ENCODE measurements at regions not wholly inside any gene's neighbourhood (a gene's known extent, or its start where the extent isn't known, plus 50 kb on each side); places are given as distances from the start of the nearest gene placed in this dataset.

- peaks cover 44% of the 10 kb centered on the region for H3K4me1 Mint-ChIP-seq (ENCODE audit: low read depth)
- no peaks in the 10 kb centered on the region for H3K9me3 Mint-ChIP-seq
- intact Hi-C loops (cut with micrococcal nuclease), result loop anchor here (1.0 kb wide), 1 partner anchor 42 kb away; no protein-coding TSS in a partner anchor
- H3K4me3 Mint-ChIP-seq, result no peak overlapping the region
- CTCF ChIA-PET, result interaction anchor here (0.7 to 1.0 kb wide), 2 partner anchors 179 to 254 kb away, joined by 3 read pairs; no protein-coding TSS in a partner anchor
- no peak overlapping the region for H3K27ac Mint-ChIP-seq
- H3K27me3 Mint-ChIP-seq (ENCODE audit: low read depth), result peaks cover 1% of the 10 kb centered on the region
- H3K36me3 Mint-ChIP-seq (ENCODE audit: low read depth), result no peaks in the 10 kb centered on the region
- DNase-seq, result peak; percentile 49
Measured at GRCh38 chr4:108313546-108314339, 145.0 kb upstream of the LEF1 start.

DNA sequence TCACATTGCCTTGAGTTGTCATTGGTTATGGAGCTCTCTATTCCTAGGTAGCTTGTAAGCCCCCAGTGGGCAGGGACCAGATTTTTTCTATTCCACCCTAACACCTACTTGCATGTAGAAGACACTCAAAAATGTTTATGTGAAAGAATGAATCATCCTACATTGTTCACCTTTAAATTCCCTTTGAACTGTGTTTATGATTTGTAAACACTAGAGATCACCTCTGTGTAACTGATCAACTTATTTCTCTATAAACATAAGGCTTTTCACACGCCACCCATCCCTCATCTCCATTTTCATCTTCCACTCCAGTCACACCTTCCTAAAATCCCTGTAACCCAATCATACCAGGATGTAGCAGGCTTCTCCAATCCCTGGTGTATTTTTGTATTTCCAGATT lies 142.6 kb upstream of the LEF1 start:
- Mint-ChIP-seq H3K27ac (no peak overlapping the region), H3K36me3 (ENCODE audit: low read depth) (no peaks in the 10 kb centered on the region), H3K4me1 (ENCODE audit: low read depth) (peaks cover 55% of the 10 kb centered on the region), H3K4me3 (no peak overlapping the region), H3K27me3 (ENCODE audit: low read depth) (no peaks in the 10 kb centered on the region), H3K9me3 (no peaks in the 10 kb centered on the region)
- CTCF ChIA-PET, result no interaction called here
- no peak for DNase-seq
- intact Hi-C loops (cut with micrococcal nuclease), result no loop called here

GRCh38 chr4:108303488-108304177 lies 134.9 kb upstream of the LEF1 start:
- Mint-ChIP-seq H3K27me3 (ENCODE audit: low read depth) (no peaks in the 10 kb centered on the region), H3K4me1 (ENCODE audit: low read depth) (peaks cover 29% of the 10 kb centered on the region), H3K27ac (no peak overlapping the region), H3K9me3 (no peaks in the 10 kb centered on the region), H3K36me3 (ENCODE audit: low read depth) (no peaks in the 10 kb centered on the region), H3K4me3 (no peak overlapping the region)
- intact Hi-C loops (cut with micrococcal nuclease), result no loop called here
- DNase-seq, result no peak
- CTCF ChIA-PET, result interaction anchor here (1.0 kb wide), 1 partner anchor 18 kb away, joined by 3 read pairs; no protein-coding TSS in a partner anchor

DNA sequence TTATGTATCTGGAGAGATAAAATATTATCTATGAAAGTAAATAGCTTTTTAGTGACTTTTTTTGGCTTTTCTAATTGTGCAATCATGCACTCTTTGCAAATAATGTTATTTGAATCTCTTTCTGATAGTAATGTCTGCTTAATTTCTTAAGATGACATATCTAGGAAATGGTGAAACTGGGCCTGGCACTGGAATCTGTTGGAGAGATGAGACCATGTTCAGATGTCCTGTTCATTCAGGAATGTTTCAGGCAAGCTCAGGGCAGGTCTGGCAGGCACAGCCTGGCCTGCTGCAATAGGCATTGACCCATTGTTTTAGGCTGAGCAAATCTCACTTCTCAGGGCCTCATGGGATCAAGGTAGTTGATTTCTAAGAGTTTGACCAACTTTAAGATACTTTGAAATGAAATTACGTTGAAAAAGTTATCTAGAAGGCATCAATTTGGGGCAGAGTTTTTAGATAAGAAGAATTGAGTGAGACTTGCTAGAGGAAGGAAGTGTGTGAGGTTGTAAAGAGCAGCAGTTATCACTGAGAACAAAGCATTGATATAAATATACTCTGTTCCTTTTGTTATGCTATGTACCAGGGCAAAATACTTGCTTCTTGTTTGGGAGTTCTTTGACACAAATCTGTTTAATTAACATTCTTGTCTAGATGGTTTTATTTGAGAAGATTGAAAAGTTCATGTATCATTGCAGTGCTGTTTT lies 133.0 kb upstream of the LEF1 start:
- CTCF ChIA-PET, result no interaction called here
- H3K27ac Mint-ChIP-seq, result no peak overlapping the region

DNA sequence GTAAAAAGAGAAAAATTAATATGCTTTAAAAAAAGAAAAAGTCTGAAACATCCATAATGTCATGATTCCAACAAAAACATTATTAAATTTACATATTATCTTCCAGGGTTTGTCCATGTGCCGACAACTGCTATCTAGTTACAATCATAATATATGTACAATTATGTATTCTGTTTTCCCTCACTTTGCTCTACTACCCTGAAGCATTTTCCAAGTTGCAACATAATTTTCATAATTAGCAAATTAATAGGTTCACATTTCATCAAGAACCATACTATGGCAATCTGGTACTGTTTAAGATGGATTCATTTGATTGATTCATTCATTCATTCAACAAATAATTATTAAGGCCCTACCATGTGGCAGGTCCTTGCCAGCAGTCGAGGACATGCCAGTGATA lies 128.9 kb upstream of the LEF1 start:
- no peak for DNase-seq
- no peaks in the 10 kb centered on the region for H3K27me3 Mint-ChIP-seq (ENCODE audit: low read depth)
- intact Hi-C loops (cut with micrococcal nuclease), result no loop called here
- H3K4me1 Mint-ChIP-seq (ENCODE audit: low read depth), result peaks cover 10% of the 10 kb centered on the region
- no peaks in the 10 kb centered on the region for H3K36me3 Mint-ChIP-seq (ENCODE audit: low read depth)
- CTCF ChIA-PET, result no interaction called here
- no peaks in the 10 kb centered on the region for H3K9me3 Mint-ChIP-seq
- no peak overlapping the region for H3K4me3 Mint-ChIP-seq
- H3K27ac Mint-ChIP-seq, result no peak overlapping the region

More for the DNA sequence above, 133.0 kb upstream of the LEF1 start:
- Mint-ChIP-seq H3K36me3 (ENCODE audit: low read depth) (no peaks in the 10 kb centered on the region), H3K4me3 (no peak overlapping the region), H3K4me1 (ENCODE audit: low read depth) (peaks cover 16% of the 10 kb centered on the region), H3K27me3 (ENCODE audit: low read depth) (no peaks in the 10 kb centered on the region), H3K9me3 (no peaks in the 10 kb centered on the region)
- no peak for DNase-seq
- intact Hi-C loops (cut with micrococcal nuclease), result no loop called here

DNA sequence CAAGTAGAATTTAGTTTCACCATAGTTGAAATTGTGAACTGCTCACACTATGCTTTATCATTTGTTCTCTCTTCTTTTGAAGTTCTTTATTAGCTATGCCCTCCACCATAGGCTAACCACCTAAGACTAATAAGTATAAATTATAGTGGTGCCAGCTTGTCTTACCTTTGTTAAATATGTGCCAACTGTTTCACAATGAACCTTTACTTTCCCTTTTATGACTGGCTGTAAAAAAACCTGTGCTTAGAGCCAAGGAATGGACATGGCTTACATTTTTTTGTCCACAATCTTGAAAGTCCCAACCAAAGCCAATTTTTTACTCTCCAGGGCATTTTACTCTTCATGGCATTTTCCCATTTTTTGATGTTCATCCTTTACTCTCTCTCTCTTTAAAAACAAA lies 123.5 kb upstream of the LEF1 start:
- H3K9me3 Mint-ChIP-seq, result no peaks in the 10 kb centered on the region
- no peaks in the 10 kb centered on the region for H3K36me3 Mint-ChIP-seq (ENCODE audit: low read depth)
- no peak overlapping the region for H3K4me3 Mint-ChIP-seq
- H3K4me1 Mint-ChIP-seq (ENCODE audit: low read depth), result peaks cover 20% of the 10 kb centered on the region
- H3K27me3 Mint-ChIP-seq (ENCODE audit: low read depth), result no peaks in the 10 kb centered on the region
- no peak for DNase-seq
- intact Hi-C loops (cut with micrococcal nuclease), result no loop called here
- CTCF ChIA-PET, result interaction anchor here (0.9 kb wide), 1 partner anchor 271 kb away, joined by 3 read pairs; no protein-coding TSS in a partner anchor
- H3K27ac Mint-ChIP-seq, result no peak overlapping the region

- intact Hi-C loops (cut with micrococcal nuclease), result no loop called here
- H3K27ac Mint-ChIP-seq, result no peak overlapping the region
- no peaks in the 10 kb centered on the region for H3K9me3 Mint-ChIP-seq
- CTCF ChIA-PET, result interaction anchor here (1.3 kb wide), 1 partner anchor 14 kb away, joined by 3 read pairs; no protein-coding TSS in a partner anchor
- H3K4me3 Mint-ChIP-seq, result no peak overlapping the region
- no peaks in the 10 kb centered on the region for H3K27me3 Mint-ChIP-seq (ENCODE audit: low read depth)
- no peak for DNase-seq
- H3K4me1 Mint-ChIP-seq (ENCODE audit: low read depth), result peaks cover 20% of the 10 kb centered on the region
- H3K36me3 Mint-ChIP-seq (ENCODE audit: low read depth), result no peaks in the 10 kb centered on the region
Measured at GRCh38 chr4:108291137-108291536, 122.4 kb upstream of the LEF1 start.

- H3K4me3 Mint-ChIP-seq, result no peak overlapping the region
- intact Hi-C loops (cut with micrococcal nuclease), result no loop called here
- H3K4me1 Mint-ChIP-seq (ENCODE audit: low read depth), result peaks cover 20% of the 10 kb centered on the region
- CTCF ChIA-PET, result interaction anchor here (1.0 to 1.3 kb wide), 2 partner anchors 82 to 269 kb away, joined by 3 read pairs; no protein-coding TSS in a partner anchor
- no peaks in the 10 kb centered on the region for H3K9me3 Mint-ChIP-seq
- H3K36me3 Mint-ChIP-seq (ENCODE audit: low read depth), result no peaks in the 10 kb centered on the region
- DNase-seq, result no peak
- H3K27me3 Mint-ChIP-seq (ENCODE audit: low read depth), result no peaks in the 10 kb centered on the region
- no peak overlapping the region for H3K27ac Mint-ChIP-seq
Measured at GRCh38 chr4:108287834-108288413, 119.2 kb upstream of the LEF1 start.

DNA sequence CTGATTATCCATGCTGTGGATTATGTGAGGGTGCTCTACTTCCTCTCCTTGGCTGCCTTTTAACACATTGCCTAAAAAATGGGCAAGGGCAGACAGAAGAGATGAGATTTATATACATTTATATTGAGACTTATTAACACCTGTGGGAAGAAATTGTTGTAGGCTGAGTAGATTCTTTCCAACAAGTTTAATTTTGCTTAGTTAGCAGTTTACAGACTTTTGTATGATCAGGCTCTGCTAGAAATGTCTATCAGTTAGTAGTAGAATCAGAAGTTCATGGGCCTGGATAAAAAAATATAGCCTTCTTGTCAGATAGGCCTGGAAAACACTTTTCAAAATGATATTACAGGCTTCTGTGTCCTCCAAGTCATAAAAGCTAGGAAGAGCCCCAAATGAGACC lies 111.3 kb upstream of the LEF1 start:
- intact Hi-C loops (cut with micrococcal nuclease), result no loop called here
- H3K4me1 Mint-ChIP-seq (ENCODE audit: low read depth), result peaks cover 3% of the 10 kb centered on the region
- CTCF ChIA-PET, result interaction anchor here (0.7 kb wide), 1 partner anchor 286 kb away, joined by 3 read pairs; no protein-coding TSS in a partner anchor
- H3K27ac Mint-ChIP-seq, result no peak overlapping the region
- no peak overlapping the region for H3K4me3 Mint-ChIP-seq
- peaks cover 7% of the 10 kb centered on the region for H3K36me3 Mint-ChIP-seq (ENCODE audit: low read depth)
- no peaks in the 10 kb centered on the region for H3K27me3 Mint-ChIP-seq (ENCODE audit: low read depth)
- H3K9me3 Mint-ChIP-seq, result peaks cover 3% of the 10 kb centered on the region
- DNase-seq, result no peak

GRCh38 chr4:108276690-108277089 lies 108.0 kb upstream of the LEF1 start:
- H3K27ac Mint-ChIP-seq, result no peak overlapping the region
- no peak overlapping the region for H3K4me3 Mint-ChIP-seq
- no peak for DNase-seq
- peaks cover 7% of the 10 kb centered on the region for H3K36me3 Mint-ChIP-seq (ENCODE audit: low read depth)
- CTCF ChIA-PET, result interaction anchor here (0.8 to 2.4 kb wide), 2 partner anchors 10 to 25 kb away, joined by 6 to 11 read pairs; no protein-coding TSS in a partner anchor
- H3K9me3 Mint-ChIP-seq, result peaks cover 3% of the 10 kb centered on the region
- intact Hi-C loops (cut with micrococcal nuclease), result no loop called here
- H3K4me1 Mint-ChIP-seq (ENCODE audit: low read depth), result peaks cover 8% of the 10 kb centered on the region
- H3K27me3 Mint-ChIP-seq (ENCODE audit: low read depth), result no peaks in the 10 kb centered on the region

DNA sequence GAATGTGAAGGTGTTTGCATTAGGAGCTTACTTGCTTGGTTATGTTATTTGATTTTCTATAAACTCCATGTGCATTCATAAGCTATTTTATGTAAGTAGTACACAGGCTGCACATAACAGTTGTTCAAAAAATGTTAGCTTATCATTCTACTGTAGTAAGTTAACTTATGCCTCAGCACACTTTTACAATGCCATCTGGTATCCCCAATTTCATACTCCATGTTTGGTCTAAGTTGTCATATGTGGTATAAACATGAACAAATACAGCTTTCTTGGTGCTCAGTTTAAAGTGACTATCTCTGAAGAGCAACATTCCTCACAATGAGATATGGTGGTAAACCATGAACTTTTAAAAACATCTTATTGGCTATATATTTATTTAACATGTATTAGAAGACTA lies 104.3 kb upstream of the LEF1 start:
- Mint-ChIP-seq H3K9me3 (peaks cover under 1% of the 10 kb centered on the region), H3K4me3 (no peak overlapping the region), H3K36me3 (ENCODE audit: low read depth) (no peaks in the 10 kb centered on the region), H3K4me1 (ENCODE audit: low read depth) (peaks cover 5% of the 10 kb centered on the region), H3K27me3 (ENCODE audit: low read depth) (no peaks in the 10 kb centered on the region), H3K27ac (no peak overlapping the region)
- intact Hi-C loops (cut with micrococcal nuclease), result no loop called here
- no peak for DNase-seq
- CTCF ChIA-PET, result interaction anchor here (0.5 to 1.5 kb wide), 2 partner anchors 13 to 98 kb away, joined by 3 read pairs; no protein-coding TSS in a partner anchor

DNA sequence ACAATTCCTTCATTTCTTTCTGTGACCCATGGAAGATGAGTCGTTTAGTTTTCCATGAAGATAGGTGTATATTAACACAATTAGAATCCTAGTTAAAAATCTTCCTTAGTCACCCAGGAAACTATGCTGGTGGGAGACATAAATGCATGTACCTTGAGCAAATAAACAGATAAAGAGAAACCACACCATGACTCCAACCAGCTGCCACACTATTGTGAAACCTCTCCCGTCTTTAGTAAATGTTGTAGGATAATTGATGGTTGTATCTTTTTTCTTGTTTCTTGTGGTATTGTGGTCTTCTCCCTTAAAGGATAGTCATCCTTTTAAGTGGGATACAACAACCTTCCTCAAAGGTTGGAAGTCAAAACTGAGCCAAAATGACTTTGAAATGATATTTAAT lies 103.8 kb upstream of the LEF1 start:
- H3K36me3 Mint-ChIP-seq (ENCODE audit: low read depth), result peaks cover 1% of the 10 kb centered on the region
- H3K4me1 Mint-ChIP-seq (ENCODE audit: low read depth), result peaks cover 5% of the 10 kb centered on the region
- H3K4me3 Mint-ChIP-seq, result no peak overlapping the region
- H3K27ac Mint-ChIP-seq, result no peak overlapping the region
- CTCF ChIA-PET, result interaction anchor here (1.5 kb wide), 1 partner anchor 13 kb away, joined by 3 read pairs; no protein-coding TSS in a partner anchor
- H3K27me3 Mint-ChIP-seq (ENCODE audit: low read depth), result no peaks in the 10 kb centered on the region
- H3K9me3 Mint-ChIP-seq, result peaks cover 2% of the 10 kb centered on the region
- DNase-seq, result no peak
- intact Hi-C loops (cut with micrococcal nuclease), result no loop called here

Measured in activated naive CD4-positive, alpha-beta T cell treated with anti-CD3 and anti-CD28 coated beads for 36 hours (primary cell).